ENCODE measurements at regions not wholly inside any gene's neighbourhood (a gene's known extent, or its start where the extent isn't known, plus 50 kb on each side); places are given as distances from the start of the nearest gene placed in this dataset.

- TF ChIP-seq POLR2A (IDR thresholded peaks at IDR 0.05) (no peak), EP300 (IDR thresholded peaks at IDR 0.05) (no peak), CTCF (IDR thresholded peaks at IDR 0.05) (no peak), POLR2AphosphoS5 (IDR thresholded peaks at IDR 0.05) (no peak)
Measured at GRCh38 chr11:92061456-92062062, 163.1 kb upstream of the FAT3 start.
